Thyroid gland (tissue), 4 donors: ENCODE measurements at regions not wholly inside any gene's neighbourhood (a gene's known extent, or its start where the extent isn't known, plus 50 kb on each side); places are given as distances from the start of the nearest gene placed in this dataset.

Experiments used
- POLR2A ChIP-seq, 2 donors: fragments of 450-650 bp; IDR thresholded peaks; one replicate each; pipeline ENCODE4 v1.6.1; 2017; ENCODE audit warnings: antibody characterized with exemption in 2 of 2, mild to moderate bottlenecking in 2 of 2, moderate library complexity in 1 of 2
- TF ChIP-seq, protein P1 (sequence below), 6 experiments: fragments of 200-600 bp in 3 of 6; fragments of 450-650 bp in 3 of 6; sonication (generic) in 3 of 6; IDR thresholded peaks; one replicate each; pipeline ENCODE4 v1.5.1; 2016 to 2019; ENCODE audit warnings: antibody characterized with exemption in 6 of 6, mild to moderate bottlenecking in 2 of 6, inconsistent platforms in 1 of 6, moderate library complexity in 1 of 6

DNA sequence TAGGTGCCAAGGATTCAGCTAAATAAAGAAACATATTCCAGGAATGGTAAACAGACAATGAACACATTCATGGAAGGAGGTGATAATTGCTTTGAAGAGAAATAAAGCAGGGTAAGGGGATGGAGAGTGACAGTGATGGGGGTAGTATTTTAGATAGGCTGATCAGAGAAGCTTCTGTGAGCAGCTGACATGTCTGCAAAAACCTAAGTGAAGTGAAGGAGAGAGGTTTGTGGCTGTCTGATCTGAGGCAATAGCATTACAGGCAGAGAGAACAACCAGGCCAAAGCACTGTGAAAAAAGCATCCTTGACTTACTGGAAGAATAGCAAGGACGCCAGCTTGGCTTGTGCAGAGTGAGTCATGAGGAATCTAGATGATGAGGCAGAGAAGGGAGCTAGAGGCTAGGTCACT, 271.9 kb upstream of the GATB start:
- TF ChIP-seq, protein P1, sequence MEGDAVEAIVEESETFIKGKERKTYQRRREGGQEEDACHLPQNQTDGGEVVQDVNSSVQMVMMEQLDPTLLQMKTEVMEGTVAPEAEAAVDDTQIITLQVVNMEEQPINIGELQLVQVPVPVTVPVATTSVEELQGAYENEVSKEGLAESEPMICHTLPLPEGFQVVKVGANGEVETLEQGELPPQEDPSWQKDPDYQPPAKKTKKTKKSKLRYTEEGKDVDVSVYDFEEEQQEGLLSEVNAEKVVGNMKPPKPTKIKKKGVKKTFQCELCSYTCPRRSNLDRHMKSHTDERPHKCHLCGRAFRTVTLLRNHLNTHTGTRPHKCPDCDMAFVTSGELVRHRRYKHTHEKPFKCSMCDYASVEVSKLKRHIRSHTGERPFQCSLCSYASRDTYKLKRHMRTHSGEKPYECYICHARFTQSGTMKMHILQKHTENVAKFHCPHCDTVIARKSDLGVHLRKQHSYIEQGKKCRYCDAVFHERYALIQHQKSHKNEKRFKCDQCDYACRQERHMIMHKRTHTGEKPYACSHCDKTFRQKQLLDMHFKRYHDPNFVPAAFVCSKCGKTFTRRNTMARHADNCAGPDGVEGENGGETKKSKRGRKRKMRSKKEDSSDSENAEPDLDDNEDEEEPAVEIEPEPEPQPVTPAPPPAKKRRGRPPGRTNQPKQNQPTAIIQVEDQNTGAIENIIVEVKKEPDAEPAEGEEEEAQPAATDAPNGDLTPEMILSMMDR (IDR thresholded peaks at IDR 0.05) = no peak
- no peak for TF ChIP-seq POLR2A (IDR thresholded peaks at IDR 0.05)
